PC-3 (cell line): ENCODE measurements at regions not wholly inside any gene's neighbourhood (a gene's known extent, or its start where the extent isn't known, plus 50 kb on each side); places are given as distances from the start of the nearest gene placed in this dataset.

Source experiments
- ATAC-seq: fragments of 200-7000 bp; cut with Tn5 transposase; 2 replicates; pipeline ENCODE4 v1.9.1; 2020; ENCODE audit warnings: mild to moderate bottlenecking, moderate library complexity
- BruUV-seq: library from RNA; stranded (reverse); fragments of 400-500 nt; replicated peaks from 2 replicates; lab custom pipeline; 2021; lab: Mats Ljungman, UMichigan
- CTCF ChIA-PET: fragments of 300-600 bp; sonication (Branson Sonifier 250); formaldehyde crosslinking; loops from one replicate; lab custom pipeline; 2022; ENCODE audit warnings: antibody characterized with exemption; lab: Charles Lee
- POLR2A ChIA-PET: fragments of 300-600 bp; sonication (Branson Sonifier 250); formaldehyde crosslinking; loops from one replicate; lab custom pipeline; 2022; ENCODE audit warnings: antibody characterized with exemption; ENCODE audit not compliant: unreplicated experiment; lab: Charles Lee
- DNase-seq: peaks from one replicate; pipeline ENCODE4 v3.0.0-alpha.2; 2015
- H2AFZ ChIP-seq: fragments of 300-600 bp; sonication (generic); 2 replicates; pipeline ENCODE4 v1.6.0; 2016; ENCODE audit warnings: antibody characterized with exemption, low read length
- H3F3A ChIP-seq: fragments of 300-600 bp; sonication (generic); one replicate; pipeline ENCODE4 v1.6.0; 2017; ENCODE audit warnings: antibody characterized with exemption, low read length, control low read depth, mild to moderate bottlenecking; ENCODE audit not compliant: unreplicated experiment
- H3K27ac ChIP-seq: fragments of 300-600 bp; sonication (generic); 2 replicates; pipeline ENCODE4 v1.5.1; 2016; ENCODE audit warnings: mild to moderate bottlenecking, low read length
- H3K27me3 ChIP-seq: fragments of 300-600 bp; sonication (generic); 2 replicates; pipeline ENCODE4 v1.6.1; 2016; ENCODE audit warnings: low read length, mixed read lengths
- H3K36me3 ChIP-seq: fragments of 300-600 bp; sonication (generic); 2 replicates; pipeline ENCODE4 v1.6.1; 2016; ENCODE audit warnings: low read depth, mixed run types, low read length, mixed read lengths
- H3K4me1 ChIP-seq: fragments of 300-600 bp; sonication (generic); 2 replicates; pipeline ENCODE4 v1.5.1; 2016; ENCODE audit warnings: low read length; ENCODE audit not compliant: insufficient read depth
- H3K4me2 ChIP-seq: fragments of 300-600 bp; sonication (generic); 2 replicates; pipeline ENCODE4 v1.6.0; 2016; ENCODE audit warnings: low read length
- H3K4me3 ChIP-seq: fragments of 300-600 bp; sonication (generic); 2 replicates; pipeline ENCODE4 v1.5.1; 2016; ENCODE audit warnings: mild to moderate bottlenecking, low read length, mixed read lengths
- H3K79me2 ChIP-seq: fragments of 300-600 bp; sonication (generic); 2 replicates; pipeline ENCODE4 v1.6.1; 2017; ENCODE audit warnings: low read length, mixed read lengths
- H3K9ac ChIP-seq: fragments of 300-600 bp; sonication (generic); 2 replicates; pipeline ENCODE4 v1.6.0; 2016; ENCODE audit warnings: mild to moderate bottlenecking, low read length
- H3K9me2 ChIP-seq: fragments of 300-600 bp; sonication (generic); replicated peaks from 2 replicates; pipeline ENCODE4 v1.6.1; 2016; ENCODE audit warnings: mixed run types, low read length, mixed read lengths
- H3K9me3 ChIP-seq: fragments of 300-600 bp; sonication (generic); 2 replicates; pipeline ENCODE4 v1.6.1; 2016; ENCODE audit warnings: low read length, mixed read lengths
- H4K20me1 ChIP-seq: fragments of 300-600 bp; sonication (generic); 2 replicates; pipeline ENCODE4 v1.6.1; 2016; ENCODE audit warnings: low read length, mixed read lengths
- EZH2 ChIP-seq: fragments of 300-600 bp; sonication (generic); IDR thresholded peaks from one replicate; pipeline ENCODE4 v1.6.1; 2017; ENCODE audit warnings: antibody characterized with exemption, mild to moderate bottlenecking, low read length; ENCODE audit not compliant: unreplicated experiment
- EZH2phosphoT487 ChIP-seq: fragments of 300-600 bp; sonication (generic); IDR thresholded peaks from 2 replicates; pipeline ENCODE4 v1.6.1; 2018; ENCODE audit warnings: mild to moderate bottlenecking, antibody characterized with exemption, low read length, borderline replicate concordance
- intact Hi-C: fragments of 100-400 bp; cut with micrococcal nuclease; formaldehyde crosslinking; loops from 2 replicates; pipeline ENCODE4 v1.9.0; 2023
- TF ChIP-seq, protein P1 (sequence below): fragments of 300-600 bp; sonication (generic); conservative IDR thresholded peaks from 2 replicates; pipeline ENCODE4 v1.5.1; 2017; ENCODE audit warnings: antibody characterized with exemption, low read depth, mild to moderate bottlenecking, low read length

DNA sequence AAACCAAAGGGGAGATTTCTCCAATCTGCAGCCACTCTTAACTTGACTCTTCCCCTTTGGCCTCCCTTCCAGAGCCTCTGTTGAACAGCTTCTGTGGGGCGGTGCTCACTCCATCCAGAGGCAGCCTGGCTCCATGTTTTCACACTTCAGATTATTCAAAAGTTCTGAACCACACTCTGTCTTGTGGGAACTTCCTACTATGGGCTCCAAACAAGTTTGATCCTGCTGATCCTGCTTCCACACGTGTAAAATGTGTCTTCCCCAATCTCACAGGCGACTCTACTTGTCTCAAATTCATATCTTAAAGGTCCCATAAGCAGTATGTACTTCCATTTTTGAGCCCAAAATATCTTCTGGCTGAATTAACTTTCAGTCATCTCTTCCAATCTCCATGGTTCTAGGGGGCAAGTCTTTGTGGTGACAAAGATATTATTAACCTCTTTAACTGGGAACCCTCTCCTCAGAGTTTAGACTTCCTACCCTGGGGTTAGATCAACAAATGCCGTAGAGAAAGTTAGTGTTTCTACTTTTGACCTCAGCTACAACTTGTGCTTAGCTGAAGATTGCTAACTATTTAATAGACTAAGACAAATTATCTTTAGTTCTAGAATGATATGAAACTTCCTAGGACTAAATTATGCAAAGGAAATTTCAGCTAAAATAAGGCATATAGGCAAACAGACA lies 176.3 kb upstream of the BCL6 start:
- H4K20me1 ChIP-seq: no peaks in the 10 kb centered on the region
- H3F3A ChIP-seq: no peaks in the 10 kb centered on the region
- BruUV-seq: no TSS peak
- no peaks in the 10 kb centered on the region for H3K79me2 ChIP-seq
- H3K9me3 ChIP-seq: 0 out of 2 replicates have a peak, but pooled peaks cover 8% of the 10 kb centered on the region
- H3K4me3 ChIP-seq: no peak overlapping the region
- ATAC-seq: no peak
- POLR2A ChIA-PET: no interaction called here
- no peak for TF ChIP-seq EZH2phosphoT487
- TF ChIP-seq, protein P1, sequence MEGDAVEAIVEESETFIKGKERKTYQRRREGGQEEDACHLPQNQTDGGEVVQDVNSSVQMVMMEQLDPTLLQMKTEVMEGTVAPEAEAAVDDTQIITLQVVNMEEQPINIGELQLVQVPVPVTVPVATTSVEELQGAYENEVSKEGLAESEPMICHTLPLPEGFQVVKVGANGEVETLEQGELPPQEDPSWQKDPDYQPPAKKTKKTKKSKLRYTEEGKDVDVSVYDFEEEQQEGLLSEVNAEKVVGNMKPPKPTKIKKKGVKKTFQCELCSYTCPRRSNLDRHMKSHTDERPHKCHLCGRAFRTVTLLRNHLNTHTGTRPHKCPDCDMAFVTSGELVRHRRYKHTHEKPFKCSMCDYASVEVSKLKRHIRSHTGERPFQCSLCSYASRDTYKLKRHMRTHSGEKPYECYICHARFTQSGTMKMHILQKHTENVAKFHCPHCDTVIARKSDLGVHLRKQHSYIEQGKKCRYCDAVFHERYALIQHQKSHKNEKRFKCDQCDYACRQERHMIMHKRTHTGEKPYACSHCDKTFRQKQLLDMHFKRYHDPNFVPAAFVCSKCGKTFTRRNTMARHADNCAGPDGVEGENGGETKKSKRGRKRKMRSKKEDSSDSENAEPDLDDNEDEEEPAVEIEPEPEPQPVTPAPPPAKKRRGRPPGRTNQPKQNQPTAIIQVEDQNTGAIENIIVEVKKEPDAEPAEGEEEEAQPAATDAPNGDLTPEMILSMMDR: no peak
- TF ChIP-seq EZH2: no peak
- intact Hi-C loops: no loop called here
- no peaks in the 10 kb centered on the region for H3K27me3 ChIP-seq
- no peak overlapping the region for H2AFZ ChIP-seq
- H3K9me2 ChIP-seq: no peaks in the 10 kb centered on the region
- no peak for DNase-seq
- H3K4me2 ChIP-seq: no peak overlapping the region
- CTCF ChIA-PET: interaction anchor here (0.6 kb wide), 1 partner anchor 473 kb away, joined by 3 read pairs; no protein-coding TSS in a partner anchor
- peaks cover 3% of the 10 kb centered on the region; the same call in 1 of the 2 replicates for H3K36me3 ChIP-seq
- no peak overlapping the region for H3K9ac ChIP-seq
- no peak overlapping the region for H3K27ac ChIP-seq
- peaks cover 34% of the 10 kb centered on the region for H3K4me1 ChIP-seq

DNA sequence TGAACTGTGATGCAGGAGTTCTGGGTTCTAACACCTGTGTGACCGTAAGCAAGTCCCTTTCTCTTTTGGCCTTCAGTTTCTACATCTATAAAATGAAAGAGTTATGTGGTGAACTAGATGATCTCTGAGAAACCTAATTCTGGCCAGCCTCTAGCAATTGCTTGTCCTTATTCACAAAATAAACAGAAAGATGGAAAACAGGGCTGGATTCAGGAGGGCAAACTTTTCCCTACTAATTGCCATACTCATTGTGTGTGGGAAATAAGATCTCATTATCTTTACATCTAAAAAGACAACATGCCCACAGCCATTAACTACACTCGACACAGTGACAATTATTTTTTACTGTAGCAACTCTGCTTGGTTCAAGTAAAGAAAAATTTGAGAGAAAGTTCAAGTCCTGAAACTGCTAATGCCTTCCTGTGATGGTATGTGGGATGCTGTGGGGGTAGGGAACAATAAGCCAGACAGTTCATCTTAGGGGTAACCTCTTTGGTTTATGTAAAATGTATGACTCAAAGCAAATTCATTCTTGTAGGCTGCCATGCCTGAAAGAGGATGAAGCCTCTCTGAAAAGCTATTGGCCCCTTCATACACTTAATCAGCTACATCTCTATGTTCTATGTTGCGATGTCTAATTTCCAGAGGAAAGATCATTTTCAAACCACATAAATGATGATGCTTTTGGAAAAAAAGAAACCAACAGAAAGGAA lies 177.6 kb upstream of the BCL6 start:
- Histone ChIP-seq H3K9ac (no peak overlapping the region), H4K20me1 (no peaks in the 10 kb centered on the region), H3K4me1 (peaks cover 25% of the 10 kb centered on the region), H3K27me3 (no peaks in the 10 kb centered on the region), H3K27ac (peak overlapping the region; percentile 51), H3F3A (no peaks in the 10 kb centered on the region), H3K9me3 (0 out of 2 replicates have a peak, but pooled peaks cover 8% of the 10 kb centered on the region), H3K36me3 (peaks cover 3% of the 10 kb centered on the region; the same call in 1 of the 2 replicates), H3K79me2 (no peaks in the 10 kb centered on the region), H3K4me2 (peak overlapping the region; percentile 50), H2AFZ (no peak overlapping the region), H3K9me2 (no peaks in the 10 kb centered on the region), H3K4me3 (no peak overlapping the region)
- TF ChIP-seq EZH2 (no peak), EZH2phosphoT487 (no peak)
- TF ChIP-seq, protein P1: no peak
- ChIA-PET POLR2A (no interaction called here), CTCF (no interaction called here)
- intact Hi-C loops: no loop called here
- BruUV-seq: no TSS peak
- ATAC-seq: peak; percentile 77
- peak; percentile 63 for DNase-seq
